DND-41 (cell line): ENCODE measurements at regions not wholly inside any gene's neighbourhood (a gene's known extent, or its start where the extent isn't known, plus 50 kb on each side); places are given as distances from the start of the nearest gene placed in this dataset.
"Not testable (repeated sequence)": the region's sequence is repeated elsewhere in the genome, so short reads cannot be mapped to it uniquely, and the experiment has no call there.

Experiments used
- ATAC-seq: fragments of 200-7000 bp; cut with Tn5 transposase; 3 replicates; pipeline ENCODE4 v1.9.1; 2021; ENCODE audit warnings: low read depth; ENCODE audit not compliant: insufficient read depth
- DNase-seq: peaks from one replicate; pipeline ENCODE4 v3.0.0-alpha.2; 2020
- H2AFZ ChIP-seq: 2 replicates; pipeline ENCODE4 v1.6.0; 2012; ENCODE audit warnings: low read depth, low read length
- H3K27ac ChIP-seq: 2 replicates; pipeline ENCODE4 v1.5.1; 2012; ENCODE audit warnings: low read length, inconsistent platforms
- H3K27me3 ChIP-seq: fragments of 200-600 bp; sonication (generic); 2 replicates; pipeline ENCODE4 v1.6.0; 2012; ENCODE audit warnings: low read length, mild to moderate bottlenecking, inconsistent platforms; ENCODE audit not compliant: insufficient read depth, poor library complexity
- H3K36me3 ChIP-seq: 2 replicates; pipeline ENCODE4 v1.5.1; 2012; ENCODE audit warnings: low read length, inconsistent platforms; ENCODE audit not compliant: insufficient read depth
- H3K4me1 ChIP-seq: 2 replicates; pipeline ENCODE4 v1.5.1; 2012; ENCODE audit warnings: mild to moderate bottlenecking, low read length; ENCODE audit not compliant: insufficient read depth
- H3K4me2 ChIP-seq: 2 replicates; pipeline ENCODE4 v1.6.0; 2012; ENCODE audit warnings: mild to moderate bottlenecking, moderate library complexity, low read length, inconsistent platforms; ENCODE audit not compliant: insufficient read depth
- H3K4me3 ChIP-seq, 2 experiments: fragments of 200-600 bp in 1 of 2; shearing (Covaris generic) in 1 of 2; 2 replicates each; pipeline ENCODE4 v1.5.1; 2012 to 2016; ENCODE audit warnings: inconsistent platforms in 2 of 2, low read length in 2 of 2, mild to moderate bottlenecking in 2 of 2, low read depth in 1 of 2, moderate library complexity in 1 of 2
- H3K79me2 ChIP-seq: 2 replicates; pipeline ENCODE4 v1.6.0; 2012; ENCODE audit warnings: low read length, inconsistent platforms; ENCODE audit not compliant: insufficient read depth
- H3K9ac ChIP-seq: 2 replicates; pipeline ENCODE4 v1.6.0; 2012; ENCODE audit warnings: low read depth, mild to moderate bottlenecking, inconsistent platforms, low read length, moderate library complexity
- H3K9me3 ChIP-seq: 2 replicates; pipeline ENCODE4 v1.5.1; 2012; ENCODE audit warnings: low read length, moderate library complexity, mild to moderate bottlenecking, inconsistent platforms; ENCODE audit not compliant: insufficient read depth, severe bottlenecking
- H4K20me1 ChIP-seq: 2 replicates; pipeline ENCODE4 v1.6.0; 2012; ENCODE audit warnings: low read length; ENCODE audit not compliant: insufficient read depth
- CTCF ChIP-seq: IDR thresholded peaks from 2 replicates; pipeline ENCODE4 v1.5.1; 2012; ENCODE audit warnings: borderline replicate concordance, low read length, moderate library complexity, mild to moderate bottlenecking; ENCODE audit not compliant: poor library complexity, severe bottlenecking; ENCODE audit errors: extremely low read depth
- EZH2 ChIP-seq: IDR thresholded peaks from 3 replicates; pipeline ENCODE4 v1.6.1; 2012; ENCODE audit warnings: borderline replicate concordance, low read depth, mild to moderate bottlenecking, moderate library complexity, low read length, inconsistent platforms; ENCODE audit not compliant: severe bottlenecking

GRCh38 chr3:171526146-171526545 lies 65.9 kb upstream of the TNIK start:
- Histone ChIP-seq H3K27ac (no peak overlapping the region), H4K20me1 (no peaks in the 10 kb centered on the region), H3K9me3 (no peaks in the 10 kb centered on the region), H3K4me1 (no peaks in the 10 kb centered on the region), H3K27me3 (no peaks in the 10 kb centered on the region), H3K9ac (no peak overlapping the region), H3K4me3 (no peak overlapping the region), H3K4me2 (no peak overlapping the region), H3K79me2 (no peaks in the 10 kb centered on the region), H2AFZ (no peak overlapping the region), H3K36me3 (no peaks in the 10 kb centered on the region)
- DNase-seq (no peak), ATAC-seq (no peak)
- TF ChIP-seq CTCF (no peak), EZH2 (no peak)

GRCh38 chr3:171525437-171525836 lies 65.2 kb upstream of the TNIK start:
- Histone ChIP-seq H3K79me2 (no peaks in the 10 kb centered on the region), H3K9ac (no peak overlapping the region), H3K4me1 (no peaks in the 10 kb centered on the region), H3K4me3 (no peak overlapping the region), H4K20me1 (no peaks in the 10 kb centered on the region), H3K36me3 (no peaks in the 10 kb centered on the region), H3K4me2 (no peak overlapping the region), H3K9me3 (no peaks in the 10 kb centered on the region), H3K27me3 (no peaks in the 10 kb centered on the region), H2AFZ (no peak overlapping the region), H3K27ac (no peak overlapping the region)
- no peak for DNase-seq
- no peak for ATAC-seq
- TF ChIP-seq CTCF (no peak), EZH2 (no peak)

GRCh38 chr3:171524921-171525310 lies 64.7 kb upstream of the TNIK start:
- Histone ChIP-seq H3K27ac (no peak overlapping the region), H4K20me1 (no peaks in the 10 kb centered on the region), H3K9me3 (no peaks in the 10 kb centered on the region), H3K4me1 (no peaks in the 10 kb centered on the region), H3K36me3 (no peaks in the 10 kb centered on the region), H3K27me3 (no peaks in the 10 kb centered on the region), H3K9ac (no peak overlapping the region), H3K4me3 (no peak overlapping the region), H3K79me2 (no peaks in the 10 kb centered on the region), H3K4me2 (no peak overlapping the region), H2AFZ (no peak overlapping the region)
- no peak for TF ChIP-seq CTCF
- DNase-seq (no peak), ATAC-seq (no peak)

GRCh38 chr3:171522651-171523050 lies 62.4 kb upstream of the TNIK start:
- Histone ChIP-seq H3K27ac (no peak overlapping the region), H3K9me3 (no peaks in the 10 kb centered on the region), H3K79me2 (no peaks in the 10 kb centered on the region), H3K4me2 (no peak overlapping the region), H3K4me3 (no peak overlapping the region), H3K4me1 (no peaks in the 10 kb centered on the region), H2AFZ (no peak overlapping the region), H4K20me1 (no peaks in the 10 kb centered on the region), H3K36me3 (no peaks in the 10 kb centered on the region), H3K27me3 (no peaks in the 10 kb centered on the region), H3K9ac (no peak overlapping the region)
- DNase-seq = no peak
- TF ChIP-seq CTCF = no peak
- no peak for ATAC-seq

GRCh38 chr3:171519423-171519822 lies 59.2 kb upstream of the TNIK start:
- H2AFZ ChIP-seq, H3K27ac ChIP-seq, H4K20me1 ChIP-seq, H3K27me3 ChIP-seq, H3K79me2 ChIP-seq, H3K9me3 ChIP-seq, DNase-seq, H3K4me3 ChIP-seq, H3K4me2 ChIP-seq, H3K4me1 ChIP-seq, ATAC-seq, H3K9ac ChIP-seq, H3K36me3 ChIP-seq: not testable (repeated sequence)
